NCI-H748 (cell line): ENCODE measurements at regions not wholly inside any gene's neighbourhood (a gene's known extent, or its start where the extent isn't known, plus 50 kb on each side); places are given as distances from the start of the nearest gene placed in this dataset.
"Not testable (repeated sequence)": the region's sequence is repeated elsewhere in the genome, so short reads cannot be mapped to it uniquely, and the experiment has no call there.

Experiments used
- DNase-seq: peaks from one replicate; lab custom pipeline; 2025; ENCODE audit not compliant: unreplicated experiment; lab: John Stamatoyannopoulos, UW

GRCh38 chr22:44650806-44651205 lies 51.2 kb upstream of the PRR5 start:
- no peak for DNase-seq

DNA sequence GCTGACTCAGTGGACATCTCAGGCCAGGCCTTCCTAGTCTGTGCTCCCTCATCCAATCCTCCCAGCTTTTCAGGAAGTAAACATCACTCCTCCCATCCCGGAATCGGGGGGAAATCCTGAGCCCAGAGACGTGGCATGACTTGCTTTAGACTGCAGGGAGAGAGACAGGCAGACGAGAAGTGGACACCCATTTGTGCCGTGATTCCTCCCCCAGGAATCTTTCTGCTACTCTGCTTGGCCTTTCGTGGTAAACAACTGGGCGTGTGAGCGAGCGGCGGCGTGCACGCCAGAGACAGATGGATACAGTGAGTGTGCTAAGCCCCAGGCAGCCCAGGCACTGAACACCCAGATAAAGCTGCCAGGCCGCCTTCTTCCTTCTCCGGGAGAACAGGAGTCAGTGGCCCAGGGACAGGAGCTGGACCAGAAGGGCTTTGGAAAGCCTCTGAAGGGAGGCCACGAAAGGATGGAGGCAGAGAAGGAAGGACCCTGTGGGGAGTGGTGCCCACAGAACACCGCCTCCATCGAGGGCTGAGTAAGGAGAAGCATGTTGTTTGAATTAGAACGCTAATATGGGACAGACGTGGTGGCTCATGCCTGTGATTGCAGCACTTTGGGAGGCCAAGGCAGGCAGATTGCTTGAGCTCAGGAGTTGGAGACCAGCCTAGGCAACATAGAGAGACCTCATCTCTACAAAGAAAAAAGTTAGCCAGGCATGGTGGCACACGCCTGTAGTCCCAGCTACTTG lies 53.0 kb upstream of the PRR5 start:
- DNase-seq, result no peak

- no peak for DNase-seq
Measured at GRCh38 chr22:44648085-44648820, 53.8 kb upstream of the PRR5 start.

GRCh38 chr22:44647141-44647540 lies 54.9 kb upstream of the PRR5 start:
- DNase-seq, result no peak

DNA sequence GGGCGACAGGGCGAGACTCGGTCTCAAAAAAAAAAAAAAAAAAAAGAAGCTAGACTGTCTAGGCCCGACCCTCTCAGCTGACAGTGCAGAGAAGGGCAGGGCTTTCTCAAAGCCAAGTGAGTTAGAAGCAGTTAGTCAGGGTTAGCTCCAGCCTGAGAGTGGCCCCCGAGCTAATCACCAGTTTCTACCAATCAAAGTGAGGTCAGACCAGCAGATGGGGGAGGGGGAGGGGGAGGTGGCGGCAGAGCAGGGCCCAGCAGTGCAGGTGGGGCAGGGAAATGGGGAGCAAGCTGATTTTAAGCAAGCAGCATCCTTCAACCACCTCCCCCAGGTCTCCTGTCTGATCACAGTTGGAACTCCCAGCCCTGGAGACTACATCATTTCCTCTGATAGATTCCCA lies 55.3 kb upstream of the PRR5 start:
- no peak for DNase-seq

DNA sequence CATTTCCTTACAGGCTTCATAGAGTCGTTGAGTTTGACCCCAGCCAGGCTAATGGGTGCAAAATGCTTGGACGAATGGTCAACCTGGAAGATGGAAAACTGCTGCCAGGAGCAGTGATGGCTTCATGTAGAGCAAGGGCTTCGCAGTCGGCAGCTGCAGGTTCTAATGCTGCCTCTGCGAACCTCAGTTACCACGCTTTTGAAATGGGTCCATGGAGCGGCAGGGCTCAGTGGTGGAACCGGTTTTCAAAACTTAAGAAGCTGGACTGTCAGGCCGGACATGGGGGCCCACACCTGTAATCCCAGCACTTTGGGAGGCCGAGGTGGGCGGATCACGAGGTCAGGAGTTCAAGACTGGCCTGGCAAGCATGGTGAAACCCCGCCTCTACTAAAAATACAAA lies 55.9 kb upstream of the PRR5 start:
- no peak for DNase-seq

GRCh38 chr22:44645531-44645930 lies 56.5 kb upstream of the PRR5 start:
- peak; percentile 49 for DNase-seq

DNA sequence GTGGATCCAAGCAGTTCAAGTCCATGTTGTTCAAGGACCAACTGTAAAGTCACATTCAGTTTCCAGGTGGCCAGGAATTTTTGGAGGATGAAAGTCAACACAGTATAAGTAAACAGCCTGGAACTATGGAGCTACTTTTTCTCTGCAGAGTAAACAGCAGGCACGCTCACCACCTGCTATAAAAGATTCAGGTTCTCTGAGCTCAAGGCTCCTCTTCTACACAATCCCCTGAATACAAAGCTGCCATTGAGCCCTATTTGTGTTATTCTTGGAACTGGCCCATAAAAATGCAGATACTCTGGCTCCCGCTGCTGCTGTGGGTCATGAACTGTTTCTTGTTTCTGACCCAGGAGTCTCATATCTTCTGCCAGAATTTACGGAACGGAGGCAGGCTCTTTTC lies 56.9 kb upstream of the PRR5 start:
- peak; percentile 94 for DNase-seq

DNA sequence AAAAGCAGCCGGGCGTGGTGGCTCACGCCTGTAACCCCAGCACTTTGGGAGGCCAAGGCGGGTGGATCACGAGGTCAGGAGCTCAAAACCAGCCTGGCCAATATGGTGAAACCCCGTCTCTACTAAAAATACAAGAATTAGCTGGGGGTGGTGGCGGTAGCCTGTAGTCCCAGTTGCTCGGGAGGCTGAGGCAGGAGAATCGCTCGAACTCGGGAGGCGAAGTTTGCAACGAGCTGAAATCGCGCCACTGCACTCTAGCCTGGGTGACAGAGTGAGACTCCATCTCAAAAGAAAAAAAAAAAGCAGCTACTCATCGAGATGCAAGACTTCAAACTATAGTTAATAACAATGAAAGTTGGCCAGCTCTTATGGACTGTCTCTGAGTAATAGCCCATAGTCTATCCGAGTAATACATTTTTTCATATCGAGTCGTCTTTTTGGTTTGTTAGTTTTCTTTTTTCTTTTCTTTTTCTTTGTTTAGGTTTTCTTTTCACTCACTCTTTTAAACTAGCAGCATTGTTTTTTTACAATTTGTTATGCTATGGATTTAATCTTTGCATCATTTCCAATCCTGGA lies 58.4 kb upstream of the PRR5 start:
- not testable (repeated sequence) for DNase-seq

DNA sequence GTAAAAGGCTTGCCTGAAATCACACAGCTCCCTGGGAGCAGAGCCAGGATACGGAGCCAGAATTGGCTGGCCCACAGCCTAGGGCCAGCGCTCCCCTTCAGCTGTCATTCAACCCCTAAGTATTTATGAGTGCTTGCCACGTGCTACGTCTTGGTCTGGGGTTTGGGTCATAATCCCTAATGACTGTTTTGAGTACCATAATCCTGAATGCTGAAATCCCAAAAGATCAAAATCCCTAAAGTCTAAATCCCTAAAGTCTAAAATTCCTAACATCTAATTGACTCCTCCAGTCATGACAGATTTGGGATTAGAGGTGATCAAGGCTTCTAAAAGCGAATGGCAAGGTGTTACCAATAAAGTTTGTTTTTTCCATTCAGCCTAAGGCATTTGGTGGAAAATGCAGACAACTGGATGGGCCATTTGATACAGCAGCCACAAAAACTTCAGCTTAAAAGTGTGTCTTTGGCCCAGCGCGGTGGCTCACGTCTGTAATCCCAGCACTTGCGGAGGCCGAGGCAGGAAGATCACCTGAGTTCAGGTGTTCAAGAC lies 59.8 kb upstream of the PRR5 start:
- no peak for DNase-seq

DNA sequence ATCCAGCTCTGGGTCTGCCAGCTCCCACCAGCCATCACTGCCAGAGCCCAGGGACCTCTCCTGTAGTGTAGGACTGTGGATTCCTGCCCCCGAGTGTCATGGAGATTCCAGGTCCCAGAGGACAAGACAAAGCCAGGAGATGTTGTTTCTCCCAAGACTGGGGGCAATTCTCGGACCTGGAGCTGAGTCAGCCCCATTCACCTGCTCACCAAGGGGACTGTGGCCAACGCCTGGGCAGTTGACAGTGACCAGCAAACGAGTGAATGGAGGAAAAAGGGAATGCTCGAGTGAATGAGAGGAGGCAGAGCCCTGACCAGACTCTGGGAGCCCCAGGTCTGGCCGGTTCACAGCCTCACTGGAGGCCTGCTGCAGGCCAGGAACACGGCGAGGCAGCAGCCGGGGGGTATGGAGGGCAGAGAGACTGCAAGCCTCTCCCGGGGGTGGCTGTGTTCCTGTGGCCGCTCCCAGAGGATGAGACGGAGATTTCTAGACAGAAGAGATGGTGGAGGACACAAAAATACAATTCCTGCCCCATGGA lies 61.3 kb upstream of the PRR5 start:
- DNase-seq, result no peak

DNA sequence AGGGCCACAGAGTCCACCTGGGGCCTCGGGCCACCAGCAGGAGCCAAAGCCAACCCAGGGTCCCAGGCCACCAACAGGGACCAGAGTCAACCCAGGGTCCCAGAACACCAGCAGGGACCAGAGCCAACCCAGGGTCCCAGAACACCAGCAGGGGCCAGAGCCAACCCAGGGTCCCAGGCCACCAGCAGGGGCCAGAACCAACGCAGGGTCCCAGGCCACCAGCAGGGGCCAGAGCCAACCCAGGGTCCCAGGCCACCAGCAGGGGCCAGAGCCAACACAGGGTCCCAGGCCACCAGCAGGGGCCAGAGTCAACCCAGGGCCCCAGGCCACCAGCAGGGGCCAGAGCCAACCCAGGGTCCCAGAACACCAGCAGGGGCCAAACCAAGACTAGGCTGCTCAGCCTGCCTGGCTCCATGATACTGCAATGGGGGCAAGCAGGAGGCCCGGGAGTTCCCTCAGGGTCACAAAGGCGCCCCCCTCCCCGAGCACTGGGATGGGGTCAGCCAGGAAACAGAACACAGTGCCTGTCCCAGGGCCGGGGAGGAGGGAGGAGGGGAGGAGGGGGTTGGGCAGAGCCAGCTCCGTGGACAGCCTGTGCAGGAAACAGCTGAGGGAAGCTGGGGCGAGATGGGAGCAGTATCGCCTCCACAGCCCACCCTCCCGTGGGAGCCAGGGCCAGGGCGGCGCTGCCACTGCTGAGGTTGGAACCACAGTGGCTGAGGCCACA lies 62.0 kb upstream of the PRR5 start:
- no peak for DNase-seq

- no peak for DNase-seq
Measured at GRCh38 chr22:44638971-44639760, 62.8 kb upstream of the PRR5 start.

GRCh38 chr22:44636502-44637206 lies 65.3 kb upstream of the PRR5 start:
- not testable (repeated sequence) for DNase-seq

DNA sequence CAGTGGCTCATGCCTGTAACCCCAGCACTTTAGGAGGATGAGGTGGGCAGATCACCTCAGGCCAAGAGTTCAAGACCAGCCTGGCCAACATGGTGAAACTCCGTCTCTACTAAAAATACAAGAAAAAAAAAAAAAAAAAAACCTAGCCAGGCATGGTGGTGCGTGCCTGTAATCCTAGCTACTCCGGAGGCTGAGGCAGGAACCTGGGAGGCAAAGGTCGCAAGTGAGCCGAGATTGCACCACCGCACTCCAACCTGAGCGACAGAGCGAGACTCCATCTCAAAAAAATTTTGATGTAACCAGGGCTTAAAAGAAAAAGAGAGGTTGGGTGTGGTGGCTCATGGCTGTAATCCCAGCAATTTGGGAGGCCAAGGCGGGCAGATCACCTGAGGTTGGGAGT lies 66.4 kb upstream of the PRR5 start:
- not testable (repeated sequence) for DNase-seq

DNA sequence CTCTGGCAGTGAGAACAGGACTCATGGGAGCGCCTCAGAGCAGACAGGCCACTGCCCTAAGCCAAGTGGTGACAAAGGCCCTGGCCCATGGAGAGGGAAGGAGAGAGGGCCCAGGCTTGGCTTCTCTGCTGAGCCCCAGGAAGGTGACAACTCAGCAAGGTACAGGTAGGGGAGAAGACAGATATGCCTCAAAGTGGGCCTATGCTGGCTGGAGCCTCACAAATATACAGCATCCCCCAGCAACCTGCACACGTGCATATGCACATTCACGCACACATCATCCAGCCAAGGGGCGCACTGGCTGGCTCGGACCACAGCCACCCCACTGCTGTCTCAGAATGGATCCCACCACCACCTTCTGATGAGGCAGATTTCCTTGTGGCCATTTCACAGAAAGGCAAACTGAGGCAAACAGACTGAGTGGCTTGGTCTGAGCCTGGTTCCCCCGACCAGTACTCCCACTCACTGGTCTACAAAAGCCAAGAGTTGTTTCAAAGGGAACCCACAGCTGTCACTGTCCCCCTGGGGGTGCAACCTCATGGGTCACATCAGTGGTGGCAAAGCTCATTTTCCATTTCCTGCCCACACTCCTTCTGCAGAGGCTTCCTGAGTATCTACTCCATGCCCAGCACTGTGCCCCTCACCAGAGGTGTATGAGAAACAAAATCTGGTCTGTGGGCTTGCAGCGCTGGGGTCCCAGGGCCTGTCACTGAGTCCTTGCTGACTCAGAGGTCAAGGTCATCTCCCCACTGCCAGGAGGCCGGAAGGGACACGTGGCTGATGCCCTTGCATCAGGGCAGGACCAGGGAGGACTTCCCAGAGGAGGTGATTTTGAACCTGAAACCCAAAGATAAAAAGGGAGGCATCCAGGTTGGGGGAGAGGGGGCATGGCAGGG lies 67.3 kb upstream of the PRR5 start:
- no peak for DNase-seq

DNA sequence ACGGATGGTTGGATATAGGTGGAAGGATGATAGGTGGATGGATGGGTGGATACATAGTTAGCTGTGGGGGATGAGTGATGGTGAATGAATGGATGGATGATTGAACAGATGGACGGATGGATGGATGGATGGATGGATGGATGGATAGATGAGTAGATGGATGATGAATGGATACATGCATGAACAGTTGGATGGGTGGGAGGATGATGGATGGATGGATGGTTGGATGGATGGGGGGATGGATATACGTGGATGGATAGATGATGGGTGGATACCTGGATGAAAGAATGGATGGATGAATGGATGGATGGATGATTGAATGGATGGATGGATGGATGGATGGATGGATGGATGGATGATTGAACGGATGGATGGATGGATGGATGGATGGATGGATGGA lies 68.4 kb upstream of the PRR5 start:
- DNase-seq, result no peak

- no peak for DNase-seq
Measured at GRCh38 chr22:44632541-44633396, 69.2 kb upstream of the PRR5 start.
